ENCODE measurements at regions not wholly inside any gene's neighbourhood (a gene's known extent, or its start where the extent isn't known, plus 50 kb on each side); places are given as distances from the start of the nearest gene placed in this dataset.

- no peak for TF ChIP-seq CTCF (IDR thresholded peaks at IDR 0.05; ENCODE audit: low read length)
- TF ChIP-seq EZH2 (optimal IDR thresholded peaks at IDR 0.05; ENCODE audit: low read depth, low read length) = no peak
- TF ChIP-seq EZH2phosphoT487 (IDR thresholded peaks at IDR 0.05; ENCODE audit: low read length) = no peak
These were observed 534.5 kb downstream of the EBF1 start for GRCh38 chr5:158565017-158565789.

Data from MM.1S (cell line).